SKM-1 treated with dmso at 0.1 percent for 144 hours (cell line): ENCODE measurements at regions not wholly inside any gene's neighbourhood (a gene's known extent, or its start where the extent isn't known, plus 50 kb on each side); places are given as distances from the start of the nearest gene placed in this dataset.

Experiments used
- DNase-seq: peaks from one replicate; lab custom pipeline; 2025; ENCODE audit not compliant: unreplicated experiment; lab: John Stamatoyannopoulos, UW

GRCh38 chr3:31482493-31483200, 50.1 kb upstream of the STT3B start:
- no peak for DNase-seq
